ENCODE measurements at regions not wholly inside any gene's neighbourhood (a gene's known extent, or its start where the extent isn't known, plus 50 kb on each side); places are given as distances from the start of the nearest gene placed in this dataset.

- H3K9ac ChIP-seq (ENCODE audit: low read depth, low read length), result no peak overlapping the region
Observed at GRCh38 chr4:58766763-58767162, 1656.6 kb upstream of the IGFBP7 start.

GRCh38 chr4:58761563-58761962 is 1651.4 kb upstream of the IGFBP7 start:
- H3K27ac ChIP-seq (ENCODE audit: low read depth, low read length), result no peak overlapping the region
- H3K4me1 ChIP-seq (ENCODE audit: insufficient read depth, low read length), result no peaks in the 10 kb centered on the region
- no peak overlapping the region for H3K9ac ChIP-seq (ENCODE audit: low read depth, low read length)
- no peak overlapping the region for H3K4me3 ChIP-seq (ENCODE audit: low read length)
- no peaks in the 10 kb centered on the region for H3K9me3 ChIP-seq (ENCODE audit: insufficient read depth, low read depth, low read length)
- no peaks in the 10 kb centered on the region for H3K27me3 ChIP-seq (ENCODE audit: insufficient read depth, low read length)
- H3K36me3 ChIP-seq (ENCODE audit: insufficient read depth, low read length), result no peaks in the 10 kb centered on the region
- WGBS, result 96% methylated on average over 2 of the region's 2 CpGs

More at GRCh38 chr4:58766763-58767162, 1656.6 kb upstream of the IGFBP7 start:
- Histone ChIP-seq H3K9me3 (ENCODE audit: insufficient read depth, low read depth, low read length) (no peaks in the 10 kb centered on the region), H3K27ac (ENCODE audit: low read depth, low read length) (no peak overlapping the region), H3K36me3 (ENCODE audit: insufficient read depth, low read length) (no peaks in the 10 kb centered on the region), H3K27me3 (ENCODE audit: insufficient read depth, low read length) (no peaks in the 10 kb centered on the region), H3K4me1 (ENCODE audit: insufficient read depth, low read length) (no peaks in the 10 kb centered on the region), H3K4me3 (ENCODE audit: low read length) (no peak overlapping the region)
- WGBS, result 92% methylated on average over 1 of the region's 2 CpGs

GRCh38 chr4:58760737-58761136 is 1650.6 kb upstream of the IGFBP7 start:
- H3K27ac ChIP-seq (ENCODE audit: low read depth, low read length), result no peak overlapping the region
- no peaks in the 10 kb centered on the region for H3K9me3 ChIP-seq (ENCODE audit: insufficient read depth, low read depth, low read length)
- H3K4me3 ChIP-seq (ENCODE audit: low read length), result no peak overlapping the region
- H3K27me3 ChIP-seq (ENCODE audit: insufficient read depth, low read length), result no peaks in the 10 kb centered on the region
- H3K36me3 ChIP-seq (ENCODE audit: insufficient read depth, low read length), result no peaks in the 10 kb centered on the region
- no peak overlapping the region for H3K9ac ChIP-seq (ENCODE audit: low read depth, low read length)
- no peaks in the 10 kb centered on the region for H3K4me1 ChIP-seq (ENCODE audit: insufficient read depth, low read length)

DNA sequence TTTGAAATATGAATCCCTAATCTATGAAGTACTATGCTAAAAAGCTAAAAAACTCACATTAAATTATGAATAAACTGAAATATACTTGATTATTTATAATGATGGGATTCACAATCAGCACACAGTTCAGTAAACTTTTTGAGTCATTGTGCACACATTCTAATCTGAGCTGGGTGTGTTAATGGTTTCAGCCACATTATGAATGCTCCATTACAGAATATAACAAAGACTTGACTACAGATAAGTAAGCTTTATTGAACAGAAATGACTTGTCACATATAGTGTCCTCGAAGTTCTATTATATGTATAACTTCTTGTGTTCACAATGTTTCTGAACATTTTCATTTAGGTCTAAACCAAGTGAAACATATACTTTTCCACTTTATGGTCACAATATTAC is 1649.9 kb upstream of the IGFBP7 start:
- H3K9me3 ChIP-seq (ENCODE audit: insufficient read depth, low read depth, low read length), result no peaks in the 10 kb centered on the region
- H3K27me3 ChIP-seq (ENCODE audit: insufficient read depth, low read length), result no peaks in the 10 kb centered on the region
- H3K4me1 ChIP-seq (ENCODE audit: insufficient read depth, low read length), result no peaks in the 10 kb centered on the region
- H3K36me3 ChIP-seq (ENCODE audit: insufficient read depth, low read length), result no peaks in the 10 kb centered on the region
- no peak overlapping the region for H3K4me3 ChIP-seq (ENCODE audit: low read length)
- no peak overlapping the region for H3K9ac ChIP-seq (ENCODE audit: low read depth, low read length)
- H3K27ac ChIP-seq (ENCODE audit: low read depth, low read length), result no peak overlapping the region
- no CpG with 5 or more reads among the region's 1 CpG for WGBS

GRCh38 chr4:58749206-58749605 is 1639.0 kb upstream of the IGFBP7 start:
- H3K4me3 ChIP-seq (ENCODE audit: low read length), result no peak overlapping the region
- no peak overlapping the region for H3K27ac ChIP-seq (ENCODE audit: low read depth, low read length)
- H3K27me3 ChIP-seq (ENCODE audit: insufficient read depth, low read length), result no peaks in the 10 kb centered on the region
- no peaks in the 10 kb centered on the region for H3K4me1 ChIP-seq (ENCODE audit: insufficient read depth, low read length)
- H3K9me3 ChIP-seq (ENCODE audit: insufficient read depth, low read depth, low read length), result no peaks in the 10 kb centered on the region
- no peaks in the 10 kb centered on the region for H3K36me3 ChIP-seq (ENCODE audit: insufficient read depth, low read length)
- no peak overlapping the region for H3K9ac ChIP-seq (ENCODE audit: low read depth, low read length)
- WGBS, result 89% methylated on average over 8 of the region's 8 CpGs

DNA sequence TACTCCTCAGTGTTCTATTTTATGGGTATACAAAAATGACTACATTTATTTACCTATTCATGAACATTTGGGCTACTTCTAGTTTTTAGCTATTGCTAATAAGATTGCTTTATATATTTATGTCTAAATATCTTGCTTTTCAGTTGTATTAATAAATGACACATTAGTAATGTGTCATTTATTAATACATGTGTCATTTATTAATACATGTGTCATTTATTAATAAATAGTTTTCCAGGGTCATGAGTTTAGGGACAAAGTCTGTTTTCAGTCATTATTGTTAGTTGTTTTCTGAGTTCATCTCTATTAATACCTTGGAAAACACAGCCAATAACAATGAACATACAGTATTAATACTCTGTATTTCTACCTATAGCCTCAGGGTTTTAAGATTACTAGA is 1630.7 kb upstream of the IGFBP7 start:
- Histone ChIP-seq H3K4me1 (ENCODE audit: insufficient read depth, low read length) (no peaks in the 10 kb centered on the region), H3K9ac (ENCODE audit: low read depth, low read length) (no peak overlapping the region), H3K9me3 (ENCODE audit: insufficient read depth, low read depth, low read length) (no peaks in the 10 kb centered on the region), H3K36me3 (ENCODE audit: insufficient read depth, low read length) (no peaks in the 10 kb centered on the region), H3K27ac (ENCODE audit: low read depth, low read length) (no peak overlapping the region), H3K4me3 (ENCODE audit: low read length) (no peak overlapping the region), H3K27me3 (ENCODE audit: insufficient read depth, low read length) (no peaks in the 10 kb centered on the region)

GRCh38 chr4:58739275-58739674 is 1629.1 kb upstream of the IGFBP7 start:
- H3K9me3 ChIP-seq (ENCODE audit: insufficient read depth, low read depth, low read length), result no peaks in the 10 kb centered on the region
- no peak overlapping the region for H3K27ac ChIP-seq (ENCODE audit: low read depth, low read length)
- H3K9ac ChIP-seq (ENCODE audit: low read depth, low read length), result no peak overlapping the region
- H3K4me3 ChIP-seq (ENCODE audit: low read length), result no peak overlapping the region
- WGBS, result no CpG with 5 or more reads among the region's 1 CpG
- H3K36me3 ChIP-seq (ENCODE audit: insufficient read depth, low read length), result no peaks in the 10 kb centered on the region
- H3K4me1 ChIP-seq (ENCODE audit: insufficient read depth, low read length), result no peaks in the 10 kb centered on the region
- H3K27me3 ChIP-seq (ENCODE audit: insufficient read depth, low read length), result no peaks in the 10 kb centered on the region

- H3K36me3 ChIP-seq (ENCODE audit: insufficient read depth, low read length), result no peaks in the 10 kb centered on the region
Observed at GRCh38 chr4:58738375-58738774, 1628.2 kb upstream of the IGFBP7 start.

GRCh38 chr4:58734030-58734674 is 1624.0 kb upstream of the IGFBP7 start:
- Histone ChIP-seq H3K36me3 (ENCODE audit: insufficient read depth, low read length) (no peaks in the 10 kb centered on the region), H3K4me3 (ENCODE audit: low read length) (no peak overlapping the region), H3K9ac (ENCODE audit: low read depth, low read length) (no peak overlapping the region), H3K4me1 (ENCODE audit: insufficient read depth, low read length) (no peaks in the 10 kb centered on the region), H3K27ac (ENCODE audit: low read depth, low read length) (no peak overlapping the region), H3K27me3 (ENCODE audit: insufficient read depth, low read length) (no peaks in the 10 kb centered on the region), H3K9me3 (ENCODE audit: insufficient read depth, low read depth, low read length) (no peaks in the 10 kb centered on the region)
- 100% methylated on average over 1 of the region's 1 CpG for WGBS

More at GRCh38 chr4:58738375-58738774, 1628.2 kb upstream of the IGFBP7 start:
- no peak overlapping the region for H3K4me3 ChIP-seq (ENCODE audit: low read length)
- no peak overlapping the region for H3K27ac ChIP-seq (ENCODE audit: low read depth, low read length)
- H3K27me3 ChIP-seq (ENCODE audit: insufficient read depth, low read length), result no peaks in the 10 kb centered on the region
- H3K4me1 ChIP-seq (ENCODE audit: insufficient read depth, low read length), result no peaks in the 10 kb centered on the region
- no peaks in the 10 kb centered on the region for H3K9me3 ChIP-seq (ENCODE audit: insufficient read depth, low read depth, low read length)
- no peak overlapping the region for H3K9ac ChIP-seq (ENCODE audit: low read depth, low read length)

DNA sequence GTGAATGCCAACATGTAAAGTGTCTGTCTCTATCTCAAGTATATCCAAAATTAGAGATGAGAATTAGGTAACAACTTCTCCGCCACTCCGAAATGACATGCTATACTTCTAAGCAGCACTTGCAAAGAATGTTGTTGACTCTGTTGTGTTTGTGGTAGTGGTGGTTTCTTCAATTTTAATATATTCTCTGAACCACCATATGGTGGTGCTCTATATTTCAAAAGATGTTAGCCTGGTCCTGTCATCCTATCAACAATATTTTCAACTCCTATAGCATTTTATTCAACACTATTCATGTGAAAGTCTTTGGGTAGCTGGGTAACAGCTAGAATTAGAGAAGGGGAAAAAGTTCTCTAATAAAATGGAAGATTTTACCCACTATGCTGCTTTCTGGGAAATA is 1622.8 kb upstream of the IGFBP7 start:
- Histone ChIP-seq H3K9ac (ENCODE audit: low read depth, low read length) (no peak overlapping the region), H3K9me3 (ENCODE audit: insufficient read depth, low read depth, low read length) (no peaks in the 10 kb centered on the region), H3K4me1 (ENCODE audit: insufficient read depth, low read length) (no peaks in the 10 kb centered on the region), H3K27me3 (ENCODE audit: insufficient read depth, low read length) (no peaks in the 10 kb centered on the region), H3K27ac (ENCODE audit: low read depth, low read length) (no peak overlapping the region), H3K36me3 (ENCODE audit: insufficient read depth, low read length) (no peaks in the 10 kb centered on the region), H3K4me3 (ENCODE audit: low read length) (no peak overlapping the region)
- WGBS, result no CpG with 5 or more reads among the region's 2 CpGs

GRCh38 chr4:58723954-58724353 is 1613.8 kb upstream of the IGFBP7 start:
- Histone ChIP-seq H3K27me3 (ENCODE audit: insufficient read depth, low read length) (no peaks in the 10 kb centered on the region), H3K36me3 (ENCODE audit: insufficient read depth, low read length) (no peaks in the 10 kb centered on the region), H3K9ac (ENCODE audit: low read depth, low read length) (no peak overlapping the region), H3K4me1 (ENCODE audit: insufficient read depth, low read length) (no peaks in the 10 kb centered on the region), H3K9me3 (ENCODE audit: insufficient read depth, low read depth, low read length) (no peaks in the 10 kb centered on the region), H3K27ac (ENCODE audit: low read depth, low read length) (no peak overlapping the region), H3K4me3 (ENCODE audit: low read length) (no peak overlapping the region)
- WGBS, result 90% methylated on average over 15 of the region's 15 CpGs

DNA sequence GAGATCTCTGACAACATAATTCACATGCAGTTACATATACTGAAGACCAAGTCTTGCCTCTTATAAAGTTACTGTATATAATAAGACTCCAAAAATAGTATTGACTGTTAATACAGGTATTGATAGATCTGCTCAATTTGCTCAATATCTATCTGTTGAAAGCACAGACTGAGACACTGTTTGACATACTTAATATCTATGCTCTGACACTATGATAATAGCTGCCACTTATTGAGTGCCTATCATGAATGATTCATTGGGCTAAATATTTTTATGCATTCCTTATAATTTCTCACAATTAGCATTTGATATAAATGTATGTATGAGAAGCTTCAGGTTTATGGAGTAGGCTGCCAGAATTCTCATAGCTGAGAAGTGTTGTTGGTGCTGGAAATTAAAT is 1600.9 kb upstream of the IGFBP7 start:
- Histone ChIP-seq H3K4me1 (ENCODE audit: insufficient read depth, low read length) (no peaks in the 10 kb centered on the region), H3K27me3 (ENCODE audit: insufficient read depth, low read length) (no peaks in the 10 kb centered on the region), H3K9me3 (ENCODE audit: insufficient read depth, low read depth, low read length) (0 out of 2 replicates have a peak, but pooled peaks cover 3% of the 10 kb centered on the region), H3K9ac (ENCODE audit: low read depth, low read length) (no peak overlapping the region), H3K36me3 (ENCODE audit: insufficient read depth, low read length) (no peaks in the 10 kb centered on the region), H3K27ac (ENCODE audit: low read depth, low read length) (no peak overlapping the region), H3K4me3 (ENCODE audit: low read length) (no peak overlapping the region)

Data from HUES64 (cell line).